Heart right ventricle (tissue), 16 donors: ENCODE measurements at regions not wholly inside any gene's neighbourhood (a gene's known extent, or its start where the extent isn't known, plus 50 kb on each side); places are given as distances from the start of the nearest gene placed in this dataset.

Experiments used
- ATAC-seq, 8 donors: fragments of 200-7000 bp; cut with Tn5 transposase; one replicate each; pipeline ENCODE4 v1.9.1; 2020; ENCODE audit warnings: mild to moderate bottlenecking in 8 of 8, moderate library complexity in 8 of 8, moderate number of reproducible peaks in 1 of 8
- DNase-seq, 2 donors: peaks; one replicate each; pipeline ENCODE4 v3.0.0-alpha.2; 2020
- H3K27ac ChIP-seq, 10 donors: fragments of 200-600 bp; sonication (generic) in 2 of 10; one replicate each; pipeline versions ENCODE4 v1.5.0 to v1.8.0; 2020 to 2022; ENCODE audit warnings: mild to moderate bottlenecking in 3 of 10
- H3K27me3 ChIP-seq, 7 donors: fragments of 200-600 bp; one replicate each; pipeline ENCODE4 v1.8.0; 2021 to 2022; ENCODE audit warnings: mild to moderate bottlenecking in 2 of 7
- H3K36me3 ChIP-seq, 9 donors: fragments of 200-600 bp; sonication (generic) in 1 of 9; one replicate each; pipeline versions ENCODE4 v1.5.0 to v1.8.0; 2020 to 2022; ENCODE audit warnings: mild to moderate bottlenecking in 2 of 9
- H3K4me1 ChIP-seq, 9 donors: fragments of 200-600 bp; sonication (generic) in 1 of 9; one replicate each; pipeline versions ENCODE4 v1.5.0 to v1.8.0; 2020 to 2022; ENCODE audit warnings: mild to moderate bottlenecking in 4 of 9
- H3K4me3 ChIP-seq, 10 donors: fragments of 200-600 bp; sonication (generic) in 2 of 10; one replicate each; pipeline versions ENCODE4 v1.5.0 to v1.8.0; 2020 to 2022; ENCODE audit warnings: mild to moderate bottlenecking in 7 of 10, moderate library complexity in 2 of 10
- H3K9me3 ChIP-seq, 11 donors: fragments of 200-600 bp in 10 of 11; sonication (generic) in 2 of 11; one replicate each; pipeline versions ENCODE4 v1.5.0 to v1.8.0; 2013 to 2022; ENCODE audit warnings: mild to moderate bottlenecking in 2 of 11, control low read depth in 1 of 11, moderate library complexity in 1 of 11
- WGBS, 2 donors: extraction: QIAGEN DNeasy Blood & Tissue Kit; methylation state at CpG; one replicate each; pipeline ENCODE4 v1.1.7; 2013; ENCODE audit warnings: inconsistent platforms in 1 of 2; 5-methylcytosine and 5-hydroxymethylcytosine counted together
- intact Hi-C, 10 donors: fragments of 100-400 bp; cut with DNase I; formaldehyde crosslinking; loops; one replicate each; pipeline versions ENCODE4 v1.11.1 to v1.14.2; 2022
- TF ChIP-seq, protein P1 (sequence below), 9 donors: fragments of 200-600 bp; sonication (generic) in 2 of 9; IDR thresholded peaks; one replicate each; pipeline versions ENCODE4 v1.5.0 to v1.8.0; 2021 to 2022; ENCODE audit warnings: antibody characterized with exemption in 9 of 9, mild to moderate bottlenecking in 5 of 9, moderate library complexity in 1 of 9
- donor health status: Arrhythmogenic right ventricular cardiomyopathy.
- donor health status: ischemic (EF 13 %, LVEDD 7.1; RV severe dilation, severe dysfunction).
- donor health status: healthy with polysubstance abuse.
- donor health status: DM: no; HTN: yes; CAD: no.
- donor health status: DM: no; HTN: no; CAD: no.
- donor health status: ischemic (EF 25% LVEDD 6.9; RV normal size, moderate dysfunction).
- donor health status: ischemic (EF 25% LVEDD 5.7; RV mildly dilated, moderate dysfunction).
- donor health status: healthy.
- donor health status: DM: yes; HTN: yes; CAD: no.
- donor health status: Ischemic cardiomyopathy.
- donor health status: ischemic (EF 35%, LVEDD 5.7; RV mildly dilated, moderate dysfunction).
- donor health status: nonischemic (EF 11% LVEDD 7.7; RV severe dilation, severe dysfunction).
- donor health status: DM: yes; HTN: yes; CAD: no.
- donor health status: PGD.
- donor health status: ischemic (EF 29% LVEDD 5.4; RV normal size, mild dysfunction).
- donor health status: nonischemic (EF 23%, LVEDD 6.1; RV moderate dilation, normal function).

GRCh38 chr3:55203006-55203405 lies 275.1 kb upstream of the LRTM1 start:
- H3K4me1 ChIP-seq, result no peaks in the 10 kb centered on the region

DNA sequence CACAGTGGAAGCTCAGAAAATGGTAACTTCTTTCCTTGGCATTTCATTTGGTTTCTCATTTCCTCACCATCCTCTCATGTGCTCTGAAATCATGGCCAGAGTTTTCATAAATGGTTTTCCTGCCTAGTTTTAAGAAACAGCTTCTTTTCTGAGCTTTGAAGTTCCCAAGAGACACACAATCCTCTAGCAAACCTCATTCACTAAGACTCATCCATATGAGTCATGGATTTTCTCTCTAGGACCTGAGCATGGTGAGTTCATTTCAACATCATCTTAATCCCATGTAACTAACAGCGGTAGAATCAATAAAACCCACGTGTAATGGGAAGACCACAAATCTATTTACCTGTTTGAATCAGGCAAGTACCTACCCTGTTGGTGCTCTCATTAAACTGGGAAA lies 274.5 kb upstream of the LRTM1 start:
- 85 to 91% methylated on average over 2 of the region's 2 CpGs for WGBS, 2 donors
- DNase-seq (no peak), ATAC-seq (no peak)
- TF ChIP-seq, protein P1, sequence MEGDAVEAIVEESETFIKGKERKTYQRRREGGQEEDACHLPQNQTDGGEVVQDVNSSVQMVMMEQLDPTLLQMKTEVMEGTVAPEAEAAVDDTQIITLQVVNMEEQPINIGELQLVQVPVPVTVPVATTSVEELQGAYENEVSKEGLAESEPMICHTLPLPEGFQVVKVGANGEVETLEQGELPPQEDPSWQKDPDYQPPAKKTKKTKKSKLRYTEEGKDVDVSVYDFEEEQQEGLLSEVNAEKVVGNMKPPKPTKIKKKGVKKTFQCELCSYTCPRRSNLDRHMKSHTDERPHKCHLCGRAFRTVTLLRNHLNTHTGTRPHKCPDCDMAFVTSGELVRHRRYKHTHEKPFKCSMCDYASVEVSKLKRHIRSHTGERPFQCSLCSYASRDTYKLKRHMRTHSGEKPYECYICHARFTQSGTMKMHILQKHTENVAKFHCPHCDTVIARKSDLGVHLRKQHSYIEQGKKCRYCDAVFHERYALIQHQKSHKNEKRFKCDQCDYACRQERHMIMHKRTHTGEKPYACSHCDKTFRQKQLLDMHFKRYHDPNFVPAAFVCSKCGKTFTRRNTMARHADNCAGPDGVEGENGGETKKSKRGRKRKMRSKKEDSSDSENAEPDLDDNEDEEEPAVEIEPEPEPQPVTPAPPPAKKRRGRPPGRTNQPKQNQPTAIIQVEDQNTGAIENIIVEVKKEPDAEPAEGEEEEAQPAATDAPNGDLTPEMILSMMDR (IDR thresholded peaks at IDR 0.05), result no peak
- H3K27me3 ChIP-seq, result peaks cover 0 to 7% (median 0%) of the 10 kb centered on the region in 7 donors
- no peaks in the 10 kb centered on the region for H3K4me1 ChIP-seq
- H3K36me3 ChIP-seq, result no peaks in the 10 kb centered on the region
- H3K27ac ChIP-seq, result no peak overlapping the region
- no peak overlapping the region for H3K4me3 ChIP-seq
- no peaks in the 10 kb centered on the region for H3K9me3 ChIP-seq
- intact Hi-C loops, result no loop called here

More at GRCh38 chr3:55203006-55203405, 275.1 kb upstream of the LRTM1 start:
- 58 to 71% methylated on average over 4 of the region's 4 CpGs for WGBS, 2 donors
- Histone ChIP-seq H3K4me3 (no peak overlapping the region), H3K9me3 (no peaks in the 10 kb centered on the region), H3K36me3 (no peaks in the 10 kb centered on the region), H3K27ac (no peak overlapping the region), H3K27me3 (peaks cover 0 to 7% (median 0%) of the 10 kb centered on the region in 7 donors)
- DNase-seq, result no peak
- intact Hi-C loops, result no loop called here
- no peak for ATAC-seq
- TF ChIP-seq, protein P1 (IDR thresholded peaks at IDR 0.05), result no peak

DNA sequence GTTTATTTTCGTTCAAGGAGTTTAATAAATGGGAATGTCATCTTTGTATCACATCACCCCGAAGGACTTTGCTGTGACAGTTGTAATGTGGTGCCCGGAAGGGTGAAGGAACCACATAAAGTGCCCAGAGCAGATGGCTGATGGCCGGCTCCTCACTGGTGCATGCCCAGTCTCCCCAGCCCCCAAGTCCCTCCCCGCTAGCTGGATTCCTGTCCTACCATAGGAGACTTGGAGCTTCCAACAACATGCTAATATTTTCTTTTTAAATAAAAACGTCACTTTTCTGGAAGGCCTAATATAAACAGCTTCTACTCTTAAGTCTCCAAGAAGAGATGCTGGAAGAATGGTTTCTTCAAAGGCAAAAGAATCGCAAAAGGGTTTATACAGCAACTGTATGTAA lies 273.9 kb upstream of the LRTM1 start:
- Histone ChIP-seq H3K4me3 (no peak overlapping the region), H3K9me3 (no peaks in the 10 kb centered on the region), H3K36me3 (no peaks in the 10 kb centered on the region), H3K4me1 (no peaks in the 10 kb centered on the region), H3K27me3 (peaks cover 0 to 7% (median 0%) of the 10 kb centered on the region in 7 donors), H3K27ac (no peak overlapping the region)
- ATAC-seq (no peak), DNase-seq (no peak)
- 80 to 85% methylated on average over 7 of the region's 7 CpGs for WGBS, 2 donors
- intact Hi-C loops, result no loop called here
- TF ChIP-seq, protein P1 (IDR thresholded peaks at IDR 0.05), result no peak

DNA sequence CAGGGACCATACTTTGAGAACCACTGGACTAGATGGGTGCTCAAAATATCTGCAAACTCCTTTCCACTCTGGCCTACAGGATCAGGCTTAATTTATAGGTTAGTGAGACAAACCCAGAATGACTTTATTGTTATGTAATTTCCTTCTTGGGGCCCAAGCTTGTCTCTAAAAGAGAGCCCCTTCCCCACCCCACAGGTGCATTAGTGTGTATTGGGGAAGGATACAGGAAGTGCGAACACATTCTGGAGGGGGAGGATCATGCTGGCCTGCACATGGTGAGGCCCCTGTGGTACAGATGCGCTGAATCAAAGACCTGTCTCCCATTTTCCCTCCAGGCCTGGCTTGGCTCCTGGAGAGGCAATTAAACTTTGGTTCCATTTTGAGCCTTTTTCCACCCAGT lies 273.0 kb upstream of the LRTM1 start:
- TF ChIP-seq, protein P1 (IDR thresholded peaks at IDR 0.05), result no peak
- Histone ChIP-seq H3K27me3 (peaks cover 0 to 3% (median 0%) of the 10 kb centered on the region in 7 donors), H3K9me3 (no peaks in the 10 kb centered on the region), H3K27ac (no peak overlapping the region), H3K36me3 (no peaks in the 10 kb centered on the region), H3K4me1 (no peaks in the 10 kb centered on the region), H3K4me3 (no peak overlapping the region)
- WGBS, 2 donors, result 72 to 95% methylated on average over 2 of the region's 2 CpGs
- intact Hi-C loops, result no loop called here
- ATAC-seq (no peak), DNase-seq (no peak)
